Tibial nerve (tissue), 4 donors: ENCODE measurements at regions not wholly inside any gene's neighbourhood (a gene's known extent, or its start where the extent isn't known, plus 50 kb on each side); places are given as distances from the start of the nearest gene placed in this dataset.
"Not testable (repeated sequence)": the region's sequence is repeated elsewhere in the genome, so short reads cannot be mapped to it uniquely, and the experiment has no call there.

Experiments used
- DNase-seq, 2 donors: peaks; one replicate each; pipeline ENCODE4 v3.0.0-alpha.2; 2019; ENCODE audit warnings: low spot score in 2 of 2
- H3K27ac ChIP-seq, 4 donors: fragments of 200-600 bp; sonication (generic) in 3 of 4; one replicate each; pipeline ENCODE4 v1.5.1; 2017 to 2019; ENCODE audit warnings: mild to moderate bottlenecking in 1 of 4
- H3K27me3 ChIP-seq, 2 donors: fragments of 200-600 bp; sonication (generic) in 1 of 2; one replicate each; pipeline versions ENCODE4 v1.5.1 to v1.6.0; 2017 to 2019
- H3K36me3 ChIP-seq, 3 donors: fragments of 200-600 bp; sonication (generic); one replicate each; pipeline ENCODE4 v1.5.1; 2018 to 2019
- H3K4me1 ChIP-seq, 4 donors: fragments of 200-600 bp; sonication (generic) in 3 of 4; one replicate each; pipeline ENCODE4 v1.5.1; 2017 to 2019
- H3K4me3 ChIP-seq, 4 donors: fragments of 200-600 bp; sonication (generic) in 3 of 4; one replicate each; pipeline ENCODE4 v1.5.1; 2017 to 2019; ENCODE audit warnings: mild to moderate bottlenecking in 1 of 4, moderate library complexity in 1 of 4
- H3K9me3 ChIP-seq, 4 donors: fragments of 200-600 bp; sonication (generic) in 3 of 4; one replicate each; pipeline ENCODE4 v1.5.1; 2017 to 2019
- EP300 ChIP-seq, 2 donors: sonication (generic); formaldehyde crosslinking; IDR thresholded peaks; one replicate each; pipeline ENCODE4 v1.6.1; 2017; ENCODE audit warnings: antibody characterized with exemption in 2 of 2, mild to moderate bottlenecking in 1 of 2
- POLR2A ChIP-seq, 2 donors: fragments of 450-650 bp; IDR thresholded peaks; one replicate each; pipeline ENCODE4 v1.6.1; 2017; ENCODE audit warnings: antibody characterized with exemption in 2 of 2, mild to moderate bottlenecking in 2 of 2, moderate library complexity in 2 of 2
- WGBS, 2 donors: methylation state at CpG; one replicate each; pipeline ENCODE4 v1.1.5; 2018; 5-methylcytosine and 5-hydroxymethylcytosine counted together
- TF ChIP-seq, protein P1 (sequence below), 5 experiments: fragments of 200-600 bp in 3 of 5; fragments of 450-650 bp in 2 of 5; sonication (generic) in 3 of 5; IDR thresholded peaks; one replicate each; pipeline ENCODE4 v1.5.1; 2016 to 2019; ENCODE audit warnings: antibody characterized with exemption in 5 of 5, mild to moderate bottlenecking in 3 of 5, moderate library complexity in 2 of 5

GRCh38 chr11:57937431-57937830, 86.2 kb upstream of the OR9Q1 start:
- no peaks in the 10 kb centered on the region for H3K27me3 ChIP-seq
- 61 to 72% methylated on average over 3 of the region's 3 CpGs for WGBS, 2 donors
- no peaks in the 10 kb centered on the region for H3K36me3 ChIP-seq
- no peak overlapping the region for H3K4me3 ChIP-seq
- no peak overlapping the region for H3K27ac ChIP-seq
- no peaks in the 10 kb centered on the region for H3K4me1 ChIP-seq
- H3K9me3 ChIP-seq: no peaks in the 10 kb centered on the region
- TF ChIP-seq, protein P1, sequence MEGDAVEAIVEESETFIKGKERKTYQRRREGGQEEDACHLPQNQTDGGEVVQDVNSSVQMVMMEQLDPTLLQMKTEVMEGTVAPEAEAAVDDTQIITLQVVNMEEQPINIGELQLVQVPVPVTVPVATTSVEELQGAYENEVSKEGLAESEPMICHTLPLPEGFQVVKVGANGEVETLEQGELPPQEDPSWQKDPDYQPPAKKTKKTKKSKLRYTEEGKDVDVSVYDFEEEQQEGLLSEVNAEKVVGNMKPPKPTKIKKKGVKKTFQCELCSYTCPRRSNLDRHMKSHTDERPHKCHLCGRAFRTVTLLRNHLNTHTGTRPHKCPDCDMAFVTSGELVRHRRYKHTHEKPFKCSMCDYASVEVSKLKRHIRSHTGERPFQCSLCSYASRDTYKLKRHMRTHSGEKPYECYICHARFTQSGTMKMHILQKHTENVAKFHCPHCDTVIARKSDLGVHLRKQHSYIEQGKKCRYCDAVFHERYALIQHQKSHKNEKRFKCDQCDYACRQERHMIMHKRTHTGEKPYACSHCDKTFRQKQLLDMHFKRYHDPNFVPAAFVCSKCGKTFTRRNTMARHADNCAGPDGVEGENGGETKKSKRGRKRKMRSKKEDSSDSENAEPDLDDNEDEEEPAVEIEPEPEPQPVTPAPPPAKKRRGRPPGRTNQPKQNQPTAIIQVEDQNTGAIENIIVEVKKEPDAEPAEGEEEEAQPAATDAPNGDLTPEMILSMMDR (IDR thresholded peaks at IDR 0.05): no peak
- TF ChIP-seq EP300 (IDR thresholded peaks at IDR 0.05): no peak
- no peak for TF ChIP-seq POLR2A (IDR thresholded peaks at IDR 0.05)
- DNase-seq: no peak

DNA sequence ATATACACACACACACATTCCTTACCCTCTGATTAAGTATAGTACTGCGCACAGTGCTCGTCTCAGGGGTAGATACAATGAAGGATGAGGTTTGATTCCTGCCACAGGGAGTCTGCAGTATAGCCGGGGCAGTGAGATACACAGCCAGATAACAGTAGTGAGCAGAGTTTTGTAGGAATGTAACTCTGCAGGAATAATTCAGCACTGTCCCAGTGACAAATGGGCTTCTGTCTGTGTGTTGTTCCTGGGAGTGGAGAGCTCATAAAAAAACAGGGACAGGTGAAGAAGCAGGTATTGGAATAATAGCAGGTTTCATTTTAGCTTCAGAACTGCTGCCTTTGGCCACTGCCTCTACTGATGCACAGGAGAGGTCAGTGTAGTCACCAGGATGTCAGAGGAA, 85.3 kb upstream of the OR9Q1 start:
- Histone ChIP-seq H3K4me1 (no peaks in the 10 kb centered on the region), H3K4me3 (no peak overlapping the region), H3K27ac (no peak overlapping the region), H3K9me3 (no peaks in the 10 kb centered on the region), H3K36me3 (no peaks in the 10 kb centered on the region), H3K27me3 (no peaks in the 10 kb centered on the region)
- no peak for DNase-seq
- TF ChIP-seq POLR2A (IDR thresholded peaks at IDR 0.05) (no peak), EP300 (IDR thresholded peaks at IDR 0.05) (no peak)
- TF ChIP-seq, protein P1 (IDR thresholded peaks at IDR 0.05): no peak
- WGBS, 2 donors: 72 to 85% methylated on average over 3 of the region's 3 CpGs

- Histone ChIP-seq H3K36me3 (no peaks in the 10 kb centered on the region), H3K4me3 (no peak overlapping the region), H3K9me3 (no peaks in the 10 kb centered on the region), H3K4me1 (no peaks in the 10 kb centered on the region), H3K27ac (no peak overlapping the region), H3K27me3 (no peaks in the 10 kb centered on the region)
- TF ChIP-seq EP300 (IDR thresholded peaks at IDR 0.05) (no peak), POLR2A (IDR thresholded peaks at IDR 0.05) (no peak)
- TF ChIP-seq, protein P1 (IDR thresholded peaks at IDR 0.05): no peak
- WGBS, 2 donors: 76 to 80% methylated on average over 4 of the region's 4 CpGs
- no peak for DNase-seq
Observed at GRCh38 chr11:57940044-57940756, 83.5 kb upstream of the OR9Q1 start.

GRCh38 chr11:57941875-57942274, 81.8 kb upstream of the OR9Q1 start:
- no peaks in the 10 kb centered on the region for H3K9me3 ChIP-seq
- no peaks in the 10 kb centered on the region for H3K27me3 ChIP-seq
- TF ChIP-seq EP300 (IDR thresholded peaks at IDR 0.05): no peak
- no peak for TF ChIP-seq POLR2A (IDR thresholded peaks at IDR 0.05)
- TF ChIP-seq, protein P1 (IDR thresholded peaks at IDR 0.05): no peak
- H3K36me3 ChIP-seq: no peaks in the 10 kb centered on the region
- H3K4me1 ChIP-seq: no peaks in the 10 kb centered on the region
- no peak for DNase-seq
- no peak overlapping the region for H3K27ac ChIP-seq
- H3K4me3 ChIP-seq: no peak overlapping the region
- 77 to 80% methylated on average over 3 of the region's 3 CpGs for WGBS, 2 donors

DNA sequence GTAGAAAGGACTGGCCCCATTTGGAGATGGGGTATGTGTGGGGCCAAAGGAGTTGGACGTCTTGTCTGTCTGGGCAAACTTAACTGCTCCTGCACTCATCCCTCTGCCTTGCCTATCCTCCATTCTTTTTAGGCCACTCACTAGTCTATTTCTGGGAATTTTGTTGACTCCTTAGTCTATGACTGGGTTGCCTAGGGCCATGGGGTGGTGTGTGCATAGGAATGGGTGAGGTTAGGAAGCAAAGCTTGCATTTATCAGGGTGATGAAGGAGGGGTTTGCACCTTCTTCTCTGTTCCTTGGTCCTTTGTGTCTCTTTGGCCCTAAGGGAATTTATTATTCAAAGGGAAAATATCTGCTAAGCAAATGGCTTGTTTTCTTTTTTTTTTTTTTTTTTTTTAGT, 80.9 kb upstream of the OR9Q1 start:
- Histone ChIP-seq H3K36me3 (no peaks in the 10 kb centered on the region), H3K4me3 (no peak overlapping the region), H3K27ac (no peak overlapping the region), H3K4me1 (no peaks in the 10 kb centered on the region), H3K9me3 (no peaks in the 10 kb centered on the region), H3K27me3 (no peaks in the 10 kb centered on the region)
- no peak for DNase-seq
- WGBS, 2 donors: 68 to 79% methylated on average over 1 of the region's 1 CpG
- TF ChIP-seq EP300 (IDR thresholded peaks at IDR 0.05) (no peak), POLR2A (IDR thresholded peaks at IDR 0.05) (no peak)
- TF ChIP-seq, protein P1 (IDR thresholded peaks at IDR 0.05): no peak

- WGBS, 2 donors: 86 to 90% methylated on average over 21 to 27 of the region's 28 CpGs
- H3K9me3 ChIP-seq, H3K27me3 ChIP-seq, H3K4me3 ChIP-seq, DNase-seq, H3K4me1 ChIP-seq, H3K27ac ChIP-seq, H3K36me3 ChIP-seq: not testable (repeated sequence)
Observed at GRCh38 chr11:57943766-57944165, 79.9 kb upstream of the OR9Q1 start.
